ENCODE measurements at regions not wholly inside any gene's neighbourhood (a gene's known extent, or its start where the extent isn't known, plus 50 kb on each side); places are given as distances from the start of the nearest gene placed in this dataset.
"Not testable (repeated sequence)": the region's sequence is repeated elsewhere in the genome, so short reads cannot be mapped to it uniquely, and the experiment has no call there.

GRCh38 chr2:187867165-187867564 lies 312.9 kb upstream of the TFPI start:
- intact Hi-C loops (cut with micrococcal nuclease), result no loop called here

- intact Hi-C loops (cut with micrococcal nuclease), result no loop called here
Observed at GRCh38 chr2:187869195-187869594, 315.0 kb upstream of the TFPI start.

- intact Hi-C loops (cut with micrococcal nuclease), result no loop called here
Observed at GRCh38 chr2:187871506-187871905, 317.3 kb upstream of the TFPI start.

DNA sequence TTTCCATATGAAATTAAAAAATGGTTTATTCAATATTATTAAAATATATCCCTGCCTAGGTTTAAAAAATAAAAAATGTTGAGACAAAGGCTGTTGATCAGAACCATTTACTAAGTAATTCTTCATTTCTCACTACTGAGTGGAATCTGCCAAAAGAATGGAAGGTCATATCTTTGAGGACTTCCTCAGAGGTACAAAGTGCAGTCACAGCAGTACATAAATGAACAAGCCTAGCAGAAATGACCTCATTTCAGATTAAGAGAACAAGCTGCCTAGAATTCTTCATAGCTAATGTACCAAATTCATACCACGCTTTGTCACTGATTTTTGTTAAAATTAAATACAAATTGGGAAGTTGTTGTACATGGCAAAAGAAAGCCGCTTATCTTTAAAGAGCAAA lies 318.9 kb upstream of the TFPI start:
- intact Hi-C loops (cut with micrococcal nuclease), result no loop called here

DNA sequence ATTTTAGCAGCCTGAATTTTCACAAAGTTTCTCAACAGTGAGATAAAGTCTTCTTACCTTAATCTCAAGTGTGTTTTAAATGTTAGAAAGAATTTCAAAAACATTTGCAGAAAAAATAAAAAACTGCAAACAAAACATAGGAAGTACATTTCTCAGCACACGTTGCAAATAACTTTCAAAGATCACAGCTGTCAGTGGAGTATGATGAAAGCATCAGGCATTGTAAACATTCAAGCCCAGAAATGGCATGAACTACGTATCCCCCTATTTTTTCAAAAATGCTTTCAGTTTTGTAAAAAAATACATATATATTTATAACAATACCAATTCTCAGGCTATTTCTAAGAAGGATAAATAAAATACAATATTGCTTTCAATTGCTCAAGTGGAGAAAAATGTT lies 320.6 kb upstream of the TFPI start:
- intact Hi-C loops (cut with micrococcal nuclease), result no loop called here

GRCh38 chr2:187875261-187876141 lies 321.3 kb upstream of the TFPI start:
- intact Hi-C loops (cut with micrococcal nuclease), result no loop called here

DNA sequence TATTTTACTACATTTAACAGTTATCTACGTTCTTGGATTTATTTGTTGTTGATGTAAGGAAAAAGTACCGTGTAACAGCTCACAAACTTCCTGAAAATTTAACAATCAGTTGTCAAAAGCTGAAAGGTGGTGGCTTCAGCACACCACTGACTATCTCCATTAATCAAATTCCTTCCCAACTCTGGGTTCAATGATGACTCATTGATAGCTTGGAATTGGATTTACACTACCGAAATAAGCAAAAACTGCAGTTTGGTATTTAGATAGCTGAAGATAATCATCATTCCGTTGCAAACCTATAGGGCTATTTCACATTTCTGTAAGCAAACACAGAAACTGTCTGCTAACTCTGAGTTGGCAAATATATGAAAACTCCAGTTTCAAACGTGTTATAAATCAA lies 322.3 kb upstream of the TFPI start:
- intact Hi-C loops (cut with micrococcal nuclease), result no loop called here

DNA sequence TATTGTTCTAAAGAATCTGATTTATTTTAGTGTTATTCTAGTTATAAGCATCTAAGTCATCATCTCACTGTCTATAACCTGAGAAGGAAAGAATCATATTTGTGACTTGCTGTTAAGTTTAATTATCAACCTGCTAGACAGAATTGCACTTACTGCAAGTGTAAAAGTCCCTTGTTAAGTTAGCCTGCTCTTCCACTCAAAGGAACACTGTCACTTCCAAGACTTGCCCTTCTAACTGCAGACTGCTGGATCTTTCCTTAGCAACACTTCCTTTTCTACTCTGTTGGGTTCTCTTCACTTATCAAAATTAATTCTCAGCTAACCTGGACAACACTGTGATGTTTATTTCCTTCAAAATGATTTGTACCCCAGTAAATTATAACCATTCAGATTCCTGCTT lies 323.2 kb upstream of the TFPI start:
- intact Hi-C loops (cut with micrococcal nuclease), result no loop called here

GRCh38 chr2:187878112-187878511 lies 323.9 kb upstream of the TFPI start:
- intact Hi-C loops (cut with micrococcal nuclease), result no loop called here

DNA sequence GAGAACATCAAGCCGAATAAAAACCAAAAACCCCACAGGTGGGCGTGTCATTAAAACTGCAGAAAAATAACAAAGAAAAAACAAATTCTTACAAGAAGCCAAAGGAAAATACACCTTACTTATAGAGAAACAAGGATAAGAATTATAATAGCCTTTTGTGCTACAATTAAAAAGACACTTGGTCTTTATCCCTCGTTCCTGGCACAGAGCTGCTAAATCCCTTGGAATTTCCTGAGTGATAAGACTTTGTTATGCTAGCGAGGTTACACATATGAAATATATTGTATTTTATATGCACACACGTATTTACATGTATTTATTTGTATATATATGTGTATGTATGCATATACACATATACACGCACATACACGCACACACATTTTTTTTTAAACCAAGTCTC lies 325.3 kb upstream of the TFPI start:
- intact Hi-C loops (cut with micrococcal nuclease), result no loop called here

- intact Hi-C loops (cut with micrococcal nuclease), result no loop called here
Observed at GRCh38 chr2:187884003-187884402, 329.8 kb upstream of the TFPI start.

- intact Hi-C loops (cut with micrococcal nuclease), result no loop called here
Observed at GRCh38 chr2:187890690-187891089, 336.5 kb upstream of the TFPI start.

DNA sequence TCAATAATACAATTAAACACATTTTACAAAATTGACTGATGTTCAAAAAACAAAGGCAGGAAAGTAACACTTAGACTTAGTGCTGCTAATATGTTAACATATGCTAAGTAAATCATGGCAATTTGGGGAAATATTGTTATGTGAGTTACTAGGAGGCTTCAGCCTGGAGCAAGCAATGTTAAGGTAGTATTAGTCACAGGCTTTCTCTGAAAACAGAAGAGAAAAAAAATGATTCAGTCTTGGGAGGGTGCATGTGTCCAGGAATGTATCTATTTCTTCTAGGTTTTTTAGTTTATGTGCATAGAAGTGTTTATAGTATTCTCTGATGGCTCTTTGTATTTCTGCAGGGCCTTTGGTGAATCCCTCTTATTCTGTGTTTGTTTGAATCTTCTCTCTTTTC lies 345.8 kb upstream of the TFPI start:
- intact Hi-C loops (cut with micrococcal nuclease), result no loop called here

DNA sequence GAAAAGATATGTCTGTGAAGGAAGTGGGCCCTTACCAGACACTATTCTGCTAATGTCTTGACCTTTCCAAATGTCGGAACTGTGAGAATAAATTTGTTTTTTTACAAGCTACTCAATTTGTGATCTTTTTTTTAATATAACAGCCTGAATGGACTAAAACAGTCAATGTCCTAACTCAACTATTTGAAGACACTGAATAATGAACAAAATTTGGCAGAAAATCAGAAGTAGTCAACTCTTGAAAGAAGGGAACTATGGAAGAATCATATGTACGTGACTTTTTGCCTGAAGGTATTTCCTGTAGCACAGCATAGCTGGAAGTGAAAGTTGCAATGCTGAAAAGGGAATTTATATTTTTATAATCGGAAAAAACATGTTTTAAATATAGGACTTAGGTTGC lies 351.8 kb upstream of the TFPI start:
- intact Hi-C loops (cut with micrococcal nuclease), result no loop called here

DNA sequence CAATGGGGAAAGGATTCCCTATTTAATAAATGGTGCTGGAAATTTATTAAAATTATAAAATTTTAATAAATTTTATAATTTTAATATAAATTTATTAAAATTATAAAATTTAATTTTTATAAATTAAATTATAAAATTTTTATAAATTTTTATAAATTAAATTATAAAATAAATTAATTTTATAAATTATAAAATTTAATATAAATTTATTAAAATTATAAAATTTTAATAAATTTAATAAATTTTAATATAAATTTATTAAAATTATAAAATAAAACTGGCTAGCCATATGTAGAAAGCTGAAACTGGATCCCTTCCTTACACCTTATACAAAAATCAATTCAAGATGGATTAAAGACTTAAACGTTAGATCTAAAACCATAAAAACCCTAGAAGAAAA lies 356.7 kb upstream of the TFPI start:
- intact Hi-C loops (cut with micrococcal nuclease), result not testable (repeated sequence)

GRCh38 chr2:187912950-187913349 lies 358.7 kb upstream of the TFPI start:
- intact Hi-C loops (cut with micrococcal nuclease), result no loop called here

DNA sequence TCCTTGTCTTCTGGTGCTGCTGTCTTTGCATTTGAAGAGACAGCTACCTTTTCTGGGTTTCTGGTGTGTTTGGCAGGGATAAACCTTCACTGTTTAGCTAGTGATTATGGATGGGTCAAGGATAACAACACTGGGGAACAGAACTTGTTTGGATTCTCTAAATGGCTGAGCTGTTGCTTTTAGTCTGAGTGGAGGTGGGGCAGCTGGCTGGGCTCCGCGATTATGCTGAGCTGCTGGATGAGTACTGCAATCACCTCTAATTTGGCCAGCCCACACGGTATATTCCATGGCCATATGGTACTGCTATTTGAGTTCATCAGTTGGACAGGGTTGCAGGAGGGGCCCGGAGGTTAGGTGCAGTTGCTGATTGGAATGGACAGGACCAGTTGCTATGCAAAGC lies 361.6 kb upstream of the TFPI start:
- intact Hi-C loops (cut with micrococcal nuclease), result no loop called here

- intact Hi-C loops (cut with micrococcal nuclease), result no loop called here
Observed at GRCh38 chr2:187916799-187917198, 362.6 kb upstream of the TFPI start.

DNA sequence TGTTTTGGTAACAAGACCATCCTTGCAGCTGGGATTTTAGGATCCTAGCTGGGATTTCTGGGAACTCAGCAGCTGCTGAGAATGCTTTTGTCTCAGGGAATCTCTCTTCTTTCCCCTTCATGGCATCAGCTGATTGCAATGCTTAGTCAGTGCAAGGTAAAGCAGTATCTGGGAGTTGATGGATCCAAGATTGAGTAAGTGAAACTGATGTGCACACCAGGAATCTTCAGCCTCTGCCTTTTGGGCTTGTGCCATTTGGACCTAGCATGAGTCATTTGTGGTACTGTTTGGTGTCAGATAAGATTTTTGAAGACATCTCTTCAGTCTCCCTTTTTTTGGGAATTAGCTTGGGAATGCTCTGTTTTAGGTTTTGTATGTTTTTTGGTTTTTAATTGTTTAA lies 363.3 kb upstream of the TFPI start:
- intact Hi-C loops (cut with micrococcal nuclease), result no loop called here

DNA sequence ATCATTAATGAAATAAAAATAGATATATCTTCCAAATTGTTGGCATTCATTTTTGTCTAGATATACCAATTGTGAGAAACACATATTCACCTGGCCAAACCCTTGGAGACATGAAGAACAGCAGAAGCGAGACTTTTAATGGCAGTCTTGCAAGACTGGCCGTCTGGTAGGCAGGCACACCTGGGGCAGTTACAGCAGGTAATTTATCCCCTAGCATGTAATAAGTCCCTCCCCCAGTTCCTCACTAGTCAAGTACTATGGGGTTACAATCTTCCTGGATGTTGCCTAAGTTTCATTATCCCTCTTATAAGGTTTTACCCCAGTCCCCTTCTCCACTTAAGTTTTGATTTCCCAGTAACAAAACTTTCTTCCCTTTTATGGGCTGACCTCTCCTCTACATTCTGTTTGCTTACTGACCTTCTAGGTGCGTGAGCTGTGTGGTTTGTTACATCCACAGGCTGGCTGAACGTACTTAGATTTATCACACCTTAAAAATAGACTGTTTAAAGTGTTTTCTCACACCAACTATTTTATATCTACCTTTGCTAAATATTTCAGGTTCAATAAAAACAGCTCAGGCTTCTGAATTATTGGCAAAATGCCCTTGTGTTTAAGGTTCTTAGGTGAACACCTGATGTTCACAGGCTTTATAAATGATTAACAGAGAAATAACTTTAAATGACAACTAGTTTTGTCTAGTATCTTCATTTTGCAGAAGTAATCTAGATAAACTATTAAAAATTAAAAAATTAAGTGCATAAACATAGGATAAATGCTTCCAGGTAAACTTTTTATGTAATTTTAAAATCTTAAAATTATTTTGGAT lies 365.0 kb upstream of the TFPI start:
- intact Hi-C loops (cut with micrococcal nuclease), result no loop called here

DNA sequence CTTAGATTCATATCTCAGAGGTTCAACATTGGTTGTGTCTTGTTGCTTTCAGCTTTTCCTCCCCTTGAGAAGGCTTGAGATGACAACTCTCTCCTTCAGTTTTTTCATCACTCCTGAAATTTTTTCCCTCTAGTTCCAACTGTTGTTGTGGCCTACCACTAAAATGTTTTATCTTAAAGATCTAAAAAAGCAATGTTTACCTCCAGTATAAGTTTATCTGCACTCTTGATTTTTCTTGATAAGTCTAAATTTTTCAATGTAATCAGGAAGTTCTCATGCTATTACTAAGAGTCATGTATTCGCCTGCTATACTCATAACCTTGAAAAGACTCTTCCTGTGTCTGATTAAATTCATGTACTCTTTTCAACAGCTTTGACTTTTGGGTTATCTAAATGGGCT lies 366.3 kb upstream of the TFPI start:
- intact Hi-C loops (cut with micrococcal nuclease), result no loop called here

GRCh38 chr2:187922846-187923245 lies 368.6 kb upstream of the TFPI start:
- intact Hi-C loops (cut with micrococcal nuclease), result no loop called here

GRCh38 chr2:187924293-187924692 lies 367.4 kb upstream of the GULP1 start:
- intact Hi-C loops (cut with micrococcal nuclease), result no loop called here

Data from T-helper 2 cell treated with Interferon-gamma antibody and Interleukin-4, amounts not matched to agents 100 ng/mL and 5 ng/mL, for 36 hours (primary cell).